Islet of Langerhans (tissue), 1 donor: ENCODE measurements at regions not wholly inside any gene's neighbourhood (a gene's known extent, or its start where the extent isn't known, plus 50 kb on each side); places are given as distances from the start of the nearest gene placed in this dataset.

Experiments
- FAIRE-seq: peaks from one replicate; lab custom pipeline; 2011; peaks lifted over from hg19 to GRCh38; lab: Jason Lieb, UNC

GRCh38 chr5:103375350-103375749, 116.8 kb downstream of the MACIR start:
- no peak for FAIRE-seq

GRCh38 chr5:103374473-103374963, 116.0 kb downstream of the MACIR start:
- no peak for FAIRE-seq

- FAIRE-seq = peak; percentile 33
Measured at GRCh38 chr5:103373597-103374472, 115.3 kb downstream of the MACIR start.

- no peak for FAIRE-seq
Measured at GRCh38 chr5:103371046-103371607, 112.6 kb downstream of the MACIR start.

GRCh38 chr5:103369125-103370120, 110.9 kb downstream of the MACIR start:
- no peak for FAIRE-seq

GRCh38 chr5:103367702-103368101, 109.1 kb downstream of the MACIR start:
- no peak for FAIRE-seq

GRCh38 chr5:103366918-103367549, 108.5 kb downstream of the MACIR start:
- no peak for FAIRE-seq

GRCh38 chr5:103364074-103364473, 105.5 kb downstream of the MACIR start:
- no peak for FAIRE-seq

GRCh38 chr5:103362211-103362610, 103.6 kb downstream of the MACIR start:
- FAIRE-seq = no peak

GRCh38 chr5:103360475-103360874, 101.9 kb downstream of the MACIR start:
- FAIRE-seq = no peak

GRCh38 chr5:103358305-103358995, 99.9 kb downstream of the MACIR start:
- no peak for FAIRE-seq

GRCh38 chr5:103357636-103358035, 99.1 kb downstream of the MACIR start:
- no peak for FAIRE-seq

- FAIRE-seq = no peak
Measured at GRCh38 chr5:103356350-103357091, 98.0 kb downstream of the MACIR start.

- no peak for FAIRE-seq
Measured at GRCh38 chr5:103355579-103355978, 97.0 kb downstream of the MACIR start.

GRCh38 chr5:103354446-103354845, 95.9 kb downstream of the MACIR start:
- no peak for FAIRE-seq

GRCh38 chr5:103353581-103353980, 95.0 kb downstream of the MACIR start:
- FAIRE-seq = no peak

GRCh38 chr5:103347716-103348423, 89.3 kb downstream of the MACIR start:
- no peak for FAIRE-seq

GRCh38 chr5:103346162-103346748, 87.7 kb downstream of the MACIR start:
- FAIRE-seq = no peak

GRCh38 chr5:103345461-103345860, 86.9 kb downstream of the MACIR start:
- no peak for FAIRE-seq
